Lung (tissue), 11 donors: ENCODE measurements at regions not wholly inside any gene's neighbourhood (a gene's known extent, or its start where the extent isn't known, plus 50 kb on each side); places are given as distances from the start of the nearest gene placed in this dataset.

Experiments
- ATAC-seq: fragments of 200-7000 bp; cut with Tn5 transposase; one replicate; pipeline ENCODE4 v1.9.1; 2020; ENCODE audit warnings: moderate number of reproducible peaks; ENCODE audit not compliant: insufficient read depth, low FRiP score
- DNase-seq, 3 donors: peaks; one replicate each; pipeline ENCODE4 v3.0.0-alpha.2; 2013 to 2017
- H3K27ac ChIP-seq, 2 donors: one replicate each; pipeline ENCODE4 v1.5.1; 2013; ENCODE audit warnings: mild to moderate bottlenecking in 2 of 2, moderate library complexity in 2 of 2, control low read depth in 1 of 2, inconsistent platforms in 1 of 2, low read depth in 1 of 2, low read length in 1 of 2
- H3K27me3 ChIP-seq, 3 donors: one replicate each; pipeline ENCODE4 v1.5.1; 2013; ENCODE audit warnings: low read length in 2 of 3; ENCODE audit not compliant: control insufficient read depth in 3 of 3, insufficient read depth in 3 of 3
- H3K36me3 ChIP-seq, 4 donors: one replicate each; pipeline ENCODE4 v1.5.1; 2013; ENCODE audit warnings: low read length in 4 of 4, mild to moderate bottlenecking in 1 of 4, moderate library complexity in 1 of 4; ENCODE audit not compliant: control insufficient read depth in 4 of 4, insufficient read depth in 4 of 4
- H3K4me1 ChIP-seq, 5 donors: one replicate each; pipeline ENCODE4 v1.5.1; 2013; ENCODE audit warnings: low read length in 5 of 5, mild to moderate bottlenecking in 2 of 5, moderate library complexity in 1 of 5; ENCODE audit not compliant: control insufficient read depth in 5 of 5, insufficient read depth in 5 of 5
- H3K4me3 ChIP-seq: one replicate; pipeline ENCODE4 v1.5.1; 2013; ENCODE audit warnings: mild to moderate bottlenecking, control low read depth, moderate library complexity
- H3K9ac ChIP-seq, 2 donors: one replicate each; pipeline ENCODE4 v1.5.1; 2013; ENCODE audit warnings: low read length in 2 of 2, control low read depth in 1 of 2; ENCODE audit not compliant: insufficient read depth in 1 of 2
- H3K9me3 ChIP-seq, 4 donors: one replicate each; pipeline ENCODE4 v1.5.1; 2013; ENCODE audit warnings: low read length in 3 of 4, mild to moderate bottlenecking in 1 of 4, moderate library complexity in 1 of 4; ENCODE audit not compliant: control insufficient read depth in 4 of 4, insufficient read depth in 3 of 4
- WGBS, 2 donors: extraction: QIAGEN DNeasy Blood & Tissue Kit; methylation state at CpG; one replicate each; pipeline ENCODE4 v1.1.7; 2013; 5-methylcytosine and 5-hydroxymethylcytosine counted together
- TF ChIP-seq, protein P1 (sequence below): IDR thresholded peaks from 2 replicates; pipeline ENCODE4 v1.5.1; 2012; ENCODE audit warnings: mild to moderate bottlenecking; ENCODE audit errors: control extremely low read depth, extremely low read depth
- donor health status: control.
- donor health status: control.
- donor health status: Bipolar disorder and iron deficiency.
- donor health status: healthy.
- donor health status: DM: yes; HTN: yes; CAD: no.

DNA sequence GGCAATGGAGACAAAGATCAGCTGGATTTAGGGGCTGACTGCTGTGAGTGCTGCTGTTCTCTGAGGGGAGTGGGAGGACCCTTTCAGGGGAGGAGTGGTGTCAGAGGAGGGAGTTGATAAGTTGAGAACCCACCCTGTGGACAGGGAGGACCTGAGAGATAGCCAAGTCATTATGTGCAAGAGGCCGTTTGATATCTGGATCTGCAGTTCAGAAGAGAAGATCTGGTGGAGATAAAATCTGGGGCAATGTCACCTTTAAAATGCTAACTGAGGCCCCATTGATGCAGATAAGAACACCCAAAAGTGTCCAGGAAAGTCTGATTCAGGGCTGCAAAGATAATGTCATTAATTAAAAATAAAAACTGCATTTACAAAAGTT is 256.1 kb upstream of the HES1 start:
- 72 to 75% methylated on average over 1 of the region's 1 CpG for WGBS, 2 donors
- Histone ChIP-seq H3K9ac (no peak overlapping the region), H3K9me3 (peaks cover 0 to 1% (median 0%) of the 10 kb centered on the region in 4 donors), H3K36me3 (no peaks in the 10 kb centered on the region), H3K4me3 (no peak overlapping the region), H3K27ac (no peak overlapping the region), H3K27me3 (no peaks in the 10 kb centered on the region), H3K4me1 (peaks cover 0 to 7% (median 0%) of the 10 kb centered on the region in 5 donors)
- DNase-seq (no peak), ATAC-seq (no peak)
- TF ChIP-seq, protein P1, sequence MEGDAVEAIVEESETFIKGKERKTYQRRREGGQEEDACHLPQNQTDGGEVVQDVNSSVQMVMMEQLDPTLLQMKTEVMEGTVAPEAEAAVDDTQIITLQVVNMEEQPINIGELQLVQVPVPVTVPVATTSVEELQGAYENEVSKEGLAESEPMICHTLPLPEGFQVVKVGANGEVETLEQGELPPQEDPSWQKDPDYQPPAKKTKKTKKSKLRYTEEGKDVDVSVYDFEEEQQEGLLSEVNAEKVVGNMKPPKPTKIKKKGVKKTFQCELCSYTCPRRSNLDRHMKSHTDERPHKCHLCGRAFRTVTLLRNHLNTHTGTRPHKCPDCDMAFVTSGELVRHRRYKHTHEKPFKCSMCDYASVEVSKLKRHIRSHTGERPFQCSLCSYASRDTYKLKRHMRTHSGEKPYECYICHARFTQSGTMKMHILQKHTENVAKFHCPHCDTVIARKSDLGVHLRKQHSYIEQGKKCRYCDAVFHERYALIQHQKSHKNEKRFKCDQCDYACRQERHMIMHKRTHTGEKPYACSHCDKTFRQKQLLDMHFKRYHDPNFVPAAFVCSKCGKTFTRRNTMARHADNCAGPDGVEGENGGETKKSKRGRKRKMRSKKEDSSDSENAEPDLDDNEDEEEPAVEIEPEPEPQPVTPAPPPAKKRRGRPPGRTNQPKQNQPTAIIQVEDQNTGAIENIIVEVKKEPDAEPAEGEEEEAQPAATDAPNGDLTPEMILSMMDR = no peak

DNA sequence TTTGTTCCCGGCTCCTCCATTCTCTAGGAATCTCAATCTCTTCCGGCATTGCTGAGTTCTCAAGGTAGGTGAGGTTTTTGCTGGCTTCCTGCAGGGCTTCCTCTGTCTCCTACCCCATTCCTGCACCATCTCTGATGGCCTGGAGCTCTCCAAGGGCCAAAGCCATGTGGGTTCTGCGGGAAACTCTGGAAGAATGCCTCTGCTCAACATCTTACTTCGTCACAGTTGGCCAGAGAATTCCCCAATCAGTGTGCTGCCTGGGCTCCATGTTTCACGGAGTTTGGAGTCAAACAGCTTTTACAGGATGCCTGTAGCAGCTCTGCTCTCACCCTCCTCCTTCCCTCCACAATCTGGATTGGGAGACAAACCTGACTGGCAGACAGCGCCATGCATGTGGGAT is 253.9 kb upstream of the HES1 start:
- H3K27me3 ChIP-seq = no peaks in the 10 kb centered on the region
- TF ChIP-seq, protein P1 = no peak
- no peak for DNase-seq
- ATAC-seq = no peak
- H3K9me3 ChIP-seq = peaks cover 0 to 4% (median under 1%) of the 10 kb centered on the region in 4 donors
- no peak overlapping the region for H3K4me3 ChIP-seq
- H3K9ac ChIP-seq = no peak overlapping the region
- H3K36me3 ChIP-seq = no peaks in the 10 kb centered on the region
- H3K27ac ChIP-seq = no peak overlapping the region
- peaks cover 0 to 7% (median 0%) of the 10 kb centered on the region in 5 donors for H3K4me1 ChIP-seq
- WGBS, 2 donors = 94 to 98% methylated on average over 6 of the region's 6 CpGs

DNA sequence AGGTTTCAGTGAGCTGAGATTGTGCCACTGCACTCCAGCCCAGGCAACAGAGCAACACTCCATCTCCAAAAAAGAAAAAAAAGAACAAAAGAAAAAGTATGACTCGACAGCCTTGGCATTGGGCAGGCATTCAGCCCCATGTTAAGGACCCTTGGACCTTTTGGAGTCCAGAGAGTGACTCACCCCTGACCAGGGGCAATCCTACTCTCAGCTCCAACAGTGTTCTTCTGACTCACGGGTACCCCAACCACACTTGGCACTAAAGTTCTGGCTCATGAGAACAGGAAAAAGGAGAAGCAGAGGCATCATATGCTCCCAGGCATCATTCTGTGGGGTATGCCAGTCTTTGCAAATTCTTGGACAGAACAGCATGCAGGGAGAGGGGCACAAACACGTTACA is 252.4 kb upstream of the HES1 start:
- Histone ChIP-seq H3K4me3 (no peak overlapping the region), H3K36me3 (no peaks in the 10 kb centered on the region), H3K4me1 (peaks cover 0 to 7% (median 0%) of the 10 kb centered on the region in 5 donors), H3K9me3 (peaks cover 0 to 4% (median under 1%) of the 10 kb centered on the region in 4 donors), H3K27me3 (no peaks in the 10 kb centered on the region), H3K27ac (no peak overlapping the region), H3K9ac (no peak overlapping the region)
- no peak for DNase-seq
- TF ChIP-seq, protein P1 = no peak
- ATAC-seq = no peak
- WGBS, 2 donors = 73 to 80% methylated on average over 3 of the region's 3 CpGs

DNA sequence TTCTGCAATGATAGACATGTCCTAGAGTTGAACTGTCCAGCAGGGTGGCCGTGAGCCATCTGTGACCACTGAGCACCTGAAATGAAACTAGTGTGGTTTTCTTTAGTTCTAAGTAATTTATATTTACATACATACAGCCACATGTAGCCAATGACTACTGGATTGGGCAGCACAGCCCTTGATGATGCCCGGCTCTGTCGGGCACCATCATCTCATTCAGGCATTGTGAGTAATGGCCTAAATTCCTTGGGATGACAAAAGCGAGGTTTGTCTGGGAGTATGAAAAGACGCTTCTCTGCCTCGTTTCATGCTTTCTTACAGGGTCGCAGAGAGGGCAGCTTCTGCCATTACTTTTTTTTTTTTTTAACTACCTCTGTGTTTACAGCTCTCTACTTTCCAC is 251.9 kb upstream of the HES1 start:
- H3K27ac ChIP-seq = no peak overlapping the region

More for the DNA sequence above, 251.9 kb upstream of the HES1 start:
- ATAC-seq (no peak), DNase-seq (no peak)
- Histone ChIP-seq H3K27me3 (no peaks in the 10 kb centered on the region), H3K4me3 (no peak overlapping the region), H3K36me3 (no peaks in the 10 kb centered on the region), H3K4me1 (peaks cover 0 to 7% (median 0%) of the 10 kb centered on the region in 5 donors), H3K9ac (no peak overlapping the region), H3K9me3 (peaks cover 0 to 4% (median under 1%) of the 10 kb centered on the region in 4 donors)
- TF ChIP-seq, protein P1 = no peak
- WGBS, 2 donors = 95% methylated on average over 7 of the region's 7 CpGs
